ENCODE measurements at regions not wholly inside any gene's neighbourhood (a gene's known extent, or its start where the extent isn't known, plus 50 kb on each side); places are given as distances from the start of the nearest gene placed in this dataset.
A peak's percentile ranks its signal among the peaks of the same experiment; 100 is the strongest.

- in situ Hi-C loops (cut with MboI; ENCODE audit: low sequenced_read_pairs, unreplicated experiment): loop anchor here (5.0 to 25.0 kb wide), 2 partner anchors 417 to 682 kb away; no protein-coding TSS in a partner anchor
- no peak for DNase-seq (ENCODE audit: low spot score)
- TF ChIP-seq CTCF (IDR thresholded peaks at IDR 0.05; ENCODE audit: borderline replicate concordance, control extremely low read depth, extremely low read depth, insufficient read depth, missing control alignments): no peak
Observed at GRCh38 chr6:110529907-110530306, 53.5 kb upstream of the SLC22A16 start.

GRCh38 chr6:110529355-110529754, 52.9 kb upstream of the SLC22A16 start:
- no peak for TF ChIP-seq CTCF (IDR thresholded peaks at IDR 0.05; ENCODE audit: borderline replicate concordance, control extremely low read depth, extremely low read depth, insufficient read depth, missing control alignments)
- in situ Hi-C loops (cut with MboI; ENCODE audit: low sequenced_read_pairs, unreplicated experiment): loop anchor here (25.0 kb wide), 1 partner anchor 683 kb away; no protein-coding TSS in a partner anchor
- DNase-seq (ENCODE audit: low spot score): no peak

- no peak for TF ChIP-seq CTCF (IDR thresholded peaks at IDR 0.05; ENCODE audit: borderline replicate concordance, control extremely low read depth, extremely low read depth, insufficient read depth, missing control alignments)
- DNase-seq (ENCODE audit: low spot score): no peak
- in situ Hi-C loops (cut with MboI; ENCODE audit: low sequenced_read_pairs, unreplicated experiment): loop anchor here (25.0 kb wide), 1 partner anchor 683 kb away; no protein-coding TSS in a partner anchor
Observed at GRCh38 chr6:110528930-110529325, 52.5 kb upstream of the SLC22A16 start.

GRCh38 chr6:110528101-110528929, 51.9 kb upstream of the SLC22A16 start:
- DNase-seq (ENCODE audit: low spot score): peak; percentile 65
- TF ChIP-seq CTCF (IDR thresholded peaks at IDR 0.05; ENCODE audit: borderline replicate concordance, control extremely low read depth, extremely low read depth, insufficient read depth, missing control alignments): peak; percentile 64
- in situ Hi-C loops (cut with MboI; ENCODE audit: low sequenced_read_pairs, unreplicated experiment): loop anchor here (25.0 kb wide), 1 partner anchor 684 kb away; no protein-coding TSS in a partner anchor

- TF ChIP-seq CTCF (IDR thresholded peaks at IDR 0.05; ENCODE audit: borderline replicate concordance, control extremely low read depth, extremely low read depth, insufficient read depth, missing control alignments): no peak
- no peak for DNase-seq (ENCODE audit: low spot score)
- in situ Hi-C loops (cut with MboI; ENCODE audit: low sequenced_read_pairs, unreplicated experiment): loop anchor here (25.0 kb wide), 1 partner anchor 685 kb away; no protein-coding TSS in a partner anchor
Observed at GRCh38 chr6:110527516-110527915, 51.1 kb upstream of the SLC22A16 start.

- in situ Hi-C loops (cut with MboI; ENCODE audit: low sequenced_read_pairs, unreplicated experiment): loop anchor here (25.0 kb wide), 1 partner anchor 686 kb away; no protein-coding TSS in a partner anchor
Observed at GRCh38 chr6:110526726-110527125, 50.3 kb upstream of the SLC22A16 start.

More at GRCh38 chr6:110526726-110527125, 50.3 kb upstream of the SLC22A16 start:
- DNase-seq (ENCODE audit: low spot score): no peak
- no peak for TF ChIP-seq CTCF (IDR thresholded peaks at IDR 0.05; ENCODE audit: borderline replicate concordance, control extremely low read depth, extremely low read depth, insufficient read depth, missing control alignments)
